Duodenal mucosa (tissue), 2 donors: ENCODE measurements at regions not wholly inside any gene's neighbourhood (a gene's known extent, or its start where the extent isn't known, plus 50 kb on each side); places are given as distances from the start of the nearest gene placed in this dataset.

Experiments
- H3K27ac ChIP-seq: one replicate; pipeline ENCODE4 v1.7.0; 2013; ENCODE audit warnings: low read depth, low read length
- H3K27me3 ChIP-seq, 2 donors: one replicate each; pipeline ENCODE4 v1.7.0; 2013; ENCODE audit warnings: low read length in 2 of 2, control low read depth in 1 of 2; ENCODE audit not compliant: insufficient read depth in 2 of 2, control insufficient read depth in 1 of 2
- H3K36me3 ChIP-seq, 2 donors: one replicate each; pipeline ENCODE4 v1.7.0; 2013; ENCODE audit warnings: low read length in 2 of 2, control low read depth in 1 of 2; ENCODE audit not compliant: insufficient read depth in 2 of 2, control insufficient read depth in 1 of 2
- H3K4me1 ChIP-seq, 2 donors: one replicate each; pipeline ENCODE4 v1.7.0; 2013; ENCODE audit warnings: low read length in 2 of 2, control low read depth in 1 of 2; ENCODE audit not compliant: insufficient read depth in 2 of 2, control insufficient read depth in 1 of 2
- H3K4me3 ChIP-seq, 2 donors: one replicate each; pipeline ENCODE4 v1.7.0; 2013; ENCODE audit warnings: low read length in 2 of 2, low read depth in 1 of 2
- H3K9ac ChIP-seq, 2 donors: one replicate each; pipeline ENCODE4 v1.7.0; 2013; ENCODE audit warnings: low read length in 2 of 2, low read depth in 1 of 2
- H3K9me3 ChIP-seq, 2 donors: one replicate each; pipeline ENCODE4 v1.7.0; 2013; ENCODE audit warnings: low read length in 2 of 2, control low read depth in 1 of 2; ENCODE audit not compliant: control insufficient read depth in 1 of 2

DNA sequence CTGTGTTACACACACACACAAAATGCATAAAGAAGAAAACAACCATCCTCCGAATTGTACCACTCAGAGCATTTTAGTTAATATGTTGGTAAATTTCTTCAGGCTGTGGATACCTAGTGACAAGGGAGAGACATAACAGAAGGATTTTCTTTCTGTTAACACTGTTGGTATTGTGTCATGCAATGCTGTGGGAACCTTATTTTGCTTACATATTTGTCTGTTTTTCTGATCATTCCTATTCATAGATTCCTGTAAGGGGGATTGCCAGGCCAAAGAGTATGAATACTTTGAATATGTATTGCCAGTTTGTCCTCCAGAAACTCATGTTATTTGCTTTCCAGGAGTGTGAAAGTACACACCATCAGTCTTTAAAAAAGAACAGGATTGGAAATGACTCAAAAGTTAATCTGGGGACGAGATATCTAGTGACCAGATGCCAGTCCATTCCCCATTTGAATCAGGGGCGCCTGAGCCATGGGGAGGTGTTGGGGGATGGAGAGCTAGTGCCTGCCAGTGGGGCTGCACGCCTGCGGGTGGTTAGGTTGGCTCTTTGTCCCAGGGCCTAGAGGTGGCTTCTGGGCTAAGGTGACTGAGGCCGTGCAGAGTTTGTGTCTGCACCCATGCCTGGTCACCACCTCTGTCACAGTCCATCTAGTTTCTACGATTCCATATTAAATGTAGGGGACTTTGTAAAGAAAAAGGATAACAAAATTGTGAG, 142.0 kb downstream of the PTPN20 start:
- H3K36me3 ChIP-seq: no peaks in the 10 kb centered on the region
- H3K9me3 ChIP-seq: no peaks in the 10 kb centered on the region
- H3K4me3 ChIP-seq: no peak overlapping the region
- H3K27me3 ChIP-seq: no peaks in the 10 kb centered on the region
- no peak overlapping the region for H3K9ac ChIP-seq
- H3K4me1 ChIP-seq: no peaks in the 10 kb centered on the region
- H3K27ac ChIP-seq: no peak overlapping the region

DNA sequence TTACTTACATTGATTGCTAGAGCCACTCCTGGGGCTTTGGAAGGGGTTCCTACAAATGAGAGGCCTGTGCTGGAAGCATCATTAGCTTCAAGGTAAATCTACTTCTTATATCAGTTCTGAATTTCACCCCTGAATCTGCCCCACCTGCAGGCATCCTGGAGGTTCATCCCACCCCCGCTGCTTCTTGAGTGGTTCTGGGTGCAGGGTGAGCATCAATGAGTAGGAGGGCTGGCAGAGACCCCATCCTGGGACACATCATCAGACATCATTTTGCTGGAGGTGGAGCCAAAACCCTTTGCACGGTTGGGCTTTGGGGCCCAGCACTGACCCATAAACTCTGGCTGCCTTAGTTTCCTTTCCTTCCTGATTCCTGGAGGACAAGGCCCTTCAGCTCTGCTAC, 143.7 kb downstream of the PTPN20 start:
- Histone ChIP-seq H3K9me3 (no peaks in the 10 kb centered on the region), H3K4me1 (no peaks in the 10 kb centered on the region), H3K36me3 (no peaks in the 10 kb centered on the region), H3K4me3 (no peak overlapping the region), H3K9ac (no peak overlapping the region), H3K27me3 (no peaks in the 10 kb centered on the region), H3K27ac (no peak overlapping the region)

GRCh38 chr10:47055386-47056246, 144.4 kb downstream of the PTPN20 start:
- Histone ChIP-seq H3K4me3 (no peak overlapping the region), H3K9me3 (no peaks in the 10 kb centered on the region), H3K27ac (no peak overlapping the region), H3K9ac (no peak overlapping the region), H3K27me3 (no peaks in the 10 kb centered on the region), H3K36me3 (no peaks in the 10 kb centered on the region), H3K4me1 (no peaks in the 10 kb centered on the region)

- no peaks in the 10 kb centered on the region for H3K9me3 ChIP-seq
Observed at GRCh38 chr10:47056247-47056510, 145.0 kb downstream of the PTPN20 start.

GRCh38 chr10:47057471-47057870, 146.2 kb downstream of the PTPN20 start:
- no peaks in the 10 kb centered on the region for H3K27me3 ChIP-seq
- no peaks in the 10 kb centered on the region for H3K36me3 ChIP-seq

More at GRCh38 chr10:47056247-47056510, 145.0 kb downstream of the PTPN20 start:
- Histone ChIP-seq H3K36me3 (no peaks in the 10 kb centered on the region), H3K4me1 (no peaks in the 10 kb centered on the region), H3K27me3 (no peaks in the 10 kb centered on the region), H3K9ac (no peak overlapping the region), H3K27ac (no peak overlapping the region), H3K4me3 (no peak overlapping the region)

GRCh38 chr10:47058032-47058702, 146.9 kb downstream of the PTPN20 start:
- no peak overlapping the region for H3K27ac ChIP-seq
- H3K9me3 ChIP-seq: no peaks in the 10 kb centered on the region
- H3K36me3 ChIP-seq: no peaks in the 10 kb centered on the region
- H3K4me1 ChIP-seq: no peaks in the 10 kb centered on the region
- no peak overlapping the region for H3K9ac ChIP-seq
- H3K27me3 ChIP-seq: no peaks in the 10 kb centered on the region
- H3K4me3 ChIP-seq: no peak overlapping the region

More at GRCh38 chr10:47057471-47057870, 146.2 kb downstream of the PTPN20 start:
- Histone ChIP-seq H3K4me3 (no peak overlapping the region), H3K27ac (no peak overlapping the region), H3K9ac (no peak overlapping the region), H3K4me1 (no peaks in the 10 kb centered on the region), H3K9me3 (no peaks in the 10 kb centered on the region)

DNA sequence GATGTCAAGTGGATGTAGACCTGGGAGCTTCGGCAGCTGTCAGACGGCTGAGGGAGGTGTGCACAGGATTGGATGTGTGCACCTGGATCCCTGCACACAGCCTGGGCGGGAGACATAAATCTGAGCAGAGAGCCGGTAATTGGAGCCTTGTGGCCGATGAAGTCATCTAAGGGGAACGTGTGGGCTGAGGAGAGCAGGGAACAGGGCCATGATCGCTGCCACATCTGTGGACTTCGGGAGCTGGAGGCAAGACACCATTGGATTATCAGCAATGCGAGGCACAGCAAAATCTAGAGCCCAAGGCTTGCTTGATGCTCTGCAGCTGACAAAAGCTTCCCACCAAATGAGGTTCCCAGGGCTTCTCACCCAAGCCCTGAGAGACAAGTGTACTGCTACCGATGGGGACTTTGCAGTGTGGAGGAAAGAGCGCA, 147.7 kb downstream of the PTPN20 start:
- Histone ChIP-seq H3K4me3 (no peak overlapping the region), H3K27me3 (no peaks in the 10 kb centered on the region), H3K9me3 (no peaks in the 10 kb centered on the region), H3K36me3 (no peaks in the 10 kb centered on the region), H3K27ac (no peak overlapping the region), H3K4me1 (no peaks in the 10 kb centered on the region), H3K9ac (no peak overlapping the region)

DNA sequence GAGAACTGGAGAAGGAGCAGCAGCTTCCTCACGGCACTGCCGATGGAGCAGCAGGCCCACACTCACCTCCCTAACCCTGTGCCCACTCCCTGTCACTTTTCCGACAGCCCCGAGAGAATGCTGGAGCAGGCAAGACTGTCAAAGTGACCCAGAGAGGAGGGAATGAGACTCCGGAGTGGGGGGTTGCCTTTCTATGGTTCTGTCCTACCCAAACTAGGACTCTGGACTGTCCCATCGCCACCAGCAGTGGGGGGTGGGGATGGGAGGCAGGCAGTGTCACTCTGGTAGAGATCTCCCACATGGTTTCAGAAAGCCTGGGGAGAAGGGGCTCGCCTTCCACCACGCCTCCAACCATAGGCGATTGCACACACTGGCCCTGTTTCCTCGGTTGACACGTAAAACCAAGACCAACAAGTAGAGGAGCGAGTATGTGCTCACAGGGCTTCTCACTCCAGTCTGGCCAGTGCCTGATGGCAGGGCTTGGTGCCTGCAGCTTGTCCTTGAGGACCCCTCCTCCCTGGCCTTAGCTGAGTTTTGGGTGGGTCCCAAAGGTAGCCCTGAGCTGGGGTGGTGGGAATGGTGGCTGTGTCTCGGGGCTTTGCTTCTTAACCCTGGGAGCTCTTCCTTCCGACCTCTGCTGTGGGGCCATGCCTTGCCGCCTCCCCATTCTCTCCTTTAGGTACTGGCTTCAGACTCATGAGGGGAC, 148.5 kb downstream of the PTPN20 start:
- no peaks in the 10 kb centered on the region for H3K36me3 ChIP-seq
- H3K4me3 ChIP-seq: no peak overlapping the region
- no peak overlapping the region for H3K27ac ChIP-seq
- H3K9ac ChIP-seq: no peak overlapping the region
- H3K9me3 ChIP-seq: no peaks in the 10 kb centered on the region
- H3K27me3 ChIP-seq: no peaks in the 10 kb centered on the region
- H3K4me1 ChIP-seq: no peaks in the 10 kb centered on the region

- Histone ChIP-seq H3K9ac (no peak overlapping the region), H3K4me3 (no peak overlapping the region), H3K27ac (no peak overlapping the region), H3K4me1 (no peaks in the 10 kb centered on the region), H3K9me3 (no peaks in the 10 kb centered on the region), H3K27me3 (no peaks in the 10 kb centered on the region), H3K36me3 (no peaks in the 10 kb centered on the region)
Observed at GRCh38 chr10:47060356-47060755, 149.1 kb downstream of the PTPN20 start.
